ENCODE measurements at regions not wholly inside any gene's neighbourhood (a gene's known extent, or its start where the extent isn't known, plus 50 kb on each side); places are given as distances from the start of the nearest gene placed in this dataset.

GRCh38 chr10:35728341-35728740, 86.2 kb upstream of the FZD8 start:
- no peak overlapping the region for H3K9ac ChIP-seq (ENCODE audit: control insufficient read depth, insufficient read depth, low read length)
- TF ChIP-seq TCF12 (IDR thresholded peaks at IDR 0.05; ENCODE audit: low read depth, low read length) (no peak), YY1 (IDR thresholded peaks at IDR 0.05; ENCODE audit: low read depth, low read length) (no peak), CUX1 (IDR thresholded peaks at IDR 0.05; ENCODE audit: insufficient replicate concordance, low read depth, low read length) (no peak), BMI1 (IDR thresholded peaks at IDR 0.05; ENCODE audit: borderline replicate concordance) (no peak), RCOR1 (conservative IDR thresholded peaks at IDR 0.05; ENCODE audit: low read depth, low read length) (no peak), NBN (IDR thresholded peaks at IDR 0.05) (no peak), KLF5 (IDR thresholded peaks at IDR 0.05; ENCODE audit: partially characterized antibody) (no peak), MTA2 (IDR thresholded peaks at IDR 0.05; ENCODE audit: low read depth) (no peak), FOS (IDR thresholded peaks at IDR 0.05; ENCODE audit: borderline replicate concordance, extremely low read depth, insufficient read length) (no peak), RELA (IDR thresholded peaks at IDR 0.05; ENCODE audit: borderline replicate concordance, partially characterized antibody) (no peak), REST (IDR thresholded peaks at IDR 0.05; ENCODE audit: low read depth, low read length) (no peak), POLR2AphosphoS2 (IDR thresholded peaks at IDR 0.05; ENCODE audit: low read depth, low read length) (no peak), SRF (IDR thresholded peaks at IDR 0.05; ENCODE audit: low read depth in 2 of 2, low read length in 2 of 2) (no peak)
- H3K27ac ChIP-seq (ENCODE audit: control insufficient read depth, insufficient read depth), result no peak overlapping the region
- in situ Hi-C loops (cut with MboI) (no loop called here), intact Hi-C loops (cut with micrococcal nuclease; ENCODE audit: unreplicated experiment) (no loop called here)
- SMC1A ChIA-PET (ENCODE audit: uncharacterized antibody, unreplicated experiment), result no interaction called here
- ATAC-seq (no peak), FAIRE-seq (no peak), DNase-seq (ENCODE audit: low read depth, low spot score) (no peak)
- H3K36me3 ChIP-seq (ENCODE audit: control insufficient read depth in 2 of 2, insufficient read depth in 2 of 2, low read length in 1 of 2), result no peaks in the 10 kb centered on the region
- no peak overlapping the region for H3K4me3 ChIP-seq
- no peaks in the 10 kb centered on the region for H3K9me3 ChIP-seq (replicated peaks; ENCODE audit: control insufficient read depth, insufficient read depth, low read length)
- H4K20me1 ChIP-seq (ENCODE audit: control insufficient read depth, insufficient read depth), result no peaks in the 10 kb centered on the region
- no TSS peak for BruUV-seq (replicated peaks)
- CTCF ChIA-PET, result no interaction called here
- POLR2A ChIA-PET, result interaction anchor here (0.7 kb wide), 1 partner anchor 86 kb away, joined by 3 read pairs; no protein-coding TSS in a partner anchor
- no peaks in the 10 kb centered on the region for H3K27me3 ChIP-seq (replicated peaks in 1 of 2; ENCODE audit: control insufficient read depth in 2 of 2, insufficient read depth in 2 of 2, low read length in 1 of 2)
- H3K79me2 ChIP-seq (ENCODE audit: control insufficient read depth, insufficient read depth, low read length), result no peaks in the 10 kb centered on the region
- no peak overlapping the region for H3K4me2 ChIP-seq (ENCODE audit: control insufficient read depth, insufficient read depth)
- H3K4me1 ChIP-seq (ENCODE audit: control insufficient read depth, insufficient read depth, low read length), result no peaks in the 10 kb centered on the region
- WGBS (ENCODE audit: insufficient coverage, insufficient replicate concordance, low lambda C conversion rate, missing lambda C conversion rate), result 46% methylated on average over 5 of the region's 5 CpGs
- H2AFZ ChIP-seq (ENCODE audit: control insufficient read depth, low read depth, low read length), result no peak overlapping the region
- RAD21 ChIA-PET (ENCODE audit: unreplicated experiment), result no interaction called here
